ENCODE measurements at regions not wholly inside any gene's neighbourhood (a gene's known extent, or its start where the extent isn't known, plus 50 kb on each side); places are given as distances from the start of the nearest gene placed in this dataset.

- Mint-ChIP-seq H3K27ac (no peak overlapping the region), H3K4me3 (no peak overlapping the region), H3K36me3 (ENCODE audit: low read depth) (no peaks in the 10 kb centered on the region), H3K4me1 (peaks cover 13% of the 10 kb centered on the region), H3K9me3 (peaks cover 35% of the 10 kb centered on the region), H3K27me3 (ENCODE audit: low read depth, poor library complexity) (peaks cover 6% of the 10 kb centered on the region)
- DNase-seq: no peak
- no peak for TF ChIP-seq CTCF (IDR thresholded peaks at IDR 0.05)
Measured at GRCh38 chr13:110097013-110097412, 209.9 kb downstream of the COL4A1 start.

GRCh38 chr13:110092831-110093247, 214.1 kb downstream of the COL4A1 start:
- Mint-ChIP-seq H3K36me3 (ENCODE audit: low read depth) (no peaks in the 10 kb centered on the region), H3K27me3 (ENCODE audit: low read depth, poor library complexity) (peaks cover 6% of the 10 kb centered on the region), H3K27ac (no peak overlapping the region), H3K4me1 (peaks cover 13% of the 10 kb centered on the region), H3K9me3 (no peaks in the 10 kb centered on the region), H3K4me3 (no peak overlapping the region)
- DNase-seq: no peak
- no peak for TF ChIP-seq CTCF (IDR thresholded peaks at IDR 0.05)

GRCh38 chr13:110089815-110090214, 217.1 kb downstream of the COL4A1 start:
- no peak overlapping the region for H3K4me3 Mint-ChIP-seq
- H3K27me3 Mint-ChIP-seq (ENCODE audit: low read depth, poor library complexity): peaks cover 9% of the 10 kb centered on the region
- H3K4me1 Mint-ChIP-seq: peaks cover 10% of the 10 kb centered on the region
- H3K9me3 Mint-ChIP-seq: peaks cover 17% of the 10 kb centered on the region
- no peak overlapping the region for H3K27ac Mint-ChIP-seq
- DNase-seq: no peak
- H3K36me3 Mint-ChIP-seq (ENCODE audit: low read depth): no peaks in the 10 kb centered on the region
- TF ChIP-seq CTCF (IDR thresholded peaks at IDR 0.05): peak; percentile 33

- H3K4me1 Mint-ChIP-seq: peaks cover 2% of the 10 kb centered on the region
- peaks cover 24% of the 10 kb centered on the region for H3K9me3 Mint-ChIP-seq
- no peaks in the 10 kb centered on the region for H3K36me3 Mint-ChIP-seq (ENCODE audit: low read depth)
- H3K4me3 Mint-ChIP-seq: no peak overlapping the region
- H3K27ac Mint-ChIP-seq: no peak overlapping the region
- TF ChIP-seq CTCF (IDR thresholded peaks at IDR 0.05): no peak
- DNase-seq: no peak
- peaks cover 6% of the 10 kb centered on the region for H3K27me3 Mint-ChIP-seq (ENCODE audit: low read depth, poor library complexity)
Measured at GRCh38 chr13:110089100-110089499, 217.9 kb downstream of the COL4A1 start.

DNA sequence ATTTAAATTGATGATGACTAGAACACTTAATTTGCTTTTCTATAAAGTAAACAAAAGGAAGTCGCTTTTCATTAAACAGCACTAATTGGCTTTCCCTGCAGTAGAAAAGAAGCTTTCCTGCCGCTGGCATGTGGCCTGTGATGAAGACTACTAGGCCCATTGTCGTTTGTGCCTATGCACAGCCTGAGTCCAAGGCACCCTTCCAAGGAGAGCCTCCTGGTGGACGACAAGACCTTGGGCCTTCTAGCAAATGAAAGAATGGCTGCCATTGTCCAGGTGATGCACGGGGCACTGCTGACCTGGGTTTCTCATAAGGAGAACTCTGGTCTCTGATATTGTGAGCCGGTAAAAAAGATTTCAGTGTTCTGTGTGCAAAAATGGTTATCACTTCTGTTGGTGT, 233.0 kb downstream of the COL4A1 start:
- Mint-ChIP-seq H3K9me3 (peaks cover 30% of the 10 kb centered on the region), H3K27me3 (ENCODE audit: low read depth, poor library complexity) (peaks cover 7% of the 10 kb centered on the region), H3K27ac (peak overlapping the region; percentile 60), H3K4me3 (no peak overlapping the region), H3K36me3 (ENCODE audit: low read depth) (no peaks in the 10 kb centered on the region), H3K4me1 (peaks cover 12% of the 10 kb centered on the region)
- no peak for DNase-seq
- TF ChIP-seq CTCF (IDR thresholded peaks at IDR 0.05): no peak

DNA sequence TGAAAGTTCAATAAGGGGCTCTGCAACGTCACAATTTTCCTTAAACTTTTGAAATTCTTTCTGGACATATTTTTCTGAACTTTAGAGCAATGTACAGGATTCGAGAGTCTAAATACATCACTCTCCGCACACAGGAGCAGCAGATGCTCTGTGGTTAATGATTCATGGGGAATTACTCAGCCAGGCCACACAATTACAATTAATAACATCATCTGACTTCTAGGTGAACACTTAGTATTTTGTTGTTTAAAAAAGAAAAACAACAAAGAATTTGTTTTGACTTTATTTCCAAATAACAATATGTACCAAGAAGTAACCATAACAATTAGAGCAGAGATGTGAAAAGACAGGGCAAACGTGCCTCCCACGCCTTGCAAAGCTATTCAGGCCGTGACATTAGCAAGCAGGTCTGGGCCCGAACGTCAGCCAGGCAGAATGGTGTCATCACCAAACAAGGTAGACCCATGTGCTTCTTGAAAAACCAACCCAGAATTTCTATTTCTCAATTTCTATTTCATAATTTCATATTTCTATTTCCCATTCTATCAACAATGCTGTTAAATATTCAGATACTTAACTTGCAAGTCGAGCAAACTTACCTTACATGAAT, 236.3 kb downstream of the COL4A1 start:
- Mint-ChIP-seq H3K4me1 (peaks cover 12% of the 10 kb centered on the region), H3K27ac (no peak overlapping the region), H3K27me3 (ENCODE audit: low read depth, poor library complexity) (peaks cover 6% of the 10 kb centered on the region), H3K36me3 (ENCODE audit: low read depth) (no peaks in the 10 kb centered on the region), H3K9me3 (peaks cover 8% of the 10 kb centered on the region), H3K4me3 (no peak overlapping the region)
- DNase-seq: no peak
- no peak for TF ChIP-seq CTCF (IDR thresholded peaks at IDR 0.05)

All from nephron progenitor cell (in vitro differentiated cells).